ENCODE measurements at regions not wholly inside any gene's neighbourhood (a gene's known extent, or its start where the extent isn't known, plus 50 kb on each side); places are given as distances from the start of the nearest gene placed in this dataset.
"Not testable (repeated sequence)": the region's sequence is repeated elsewhere in the genome, so short reads cannot be mapped to it uniquely, and the experiment has no call there.

DNA sequence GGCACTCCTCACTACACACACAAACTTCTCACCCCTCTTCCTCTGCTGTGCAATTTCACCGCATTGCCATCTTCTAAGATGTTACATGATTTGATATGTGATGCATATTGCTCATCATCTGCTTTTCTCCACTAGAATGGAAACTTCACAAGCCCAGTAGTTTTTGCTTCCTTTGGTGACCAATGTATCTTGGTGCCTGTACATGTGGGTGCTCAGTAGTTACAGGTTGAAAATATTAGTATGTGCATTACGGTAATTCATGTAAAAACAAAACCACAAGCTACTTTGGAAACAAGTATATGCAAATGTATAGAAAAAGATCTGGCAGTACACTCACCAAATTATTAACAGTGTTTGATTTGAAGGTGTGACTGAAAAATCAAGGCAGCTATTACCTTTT lies 522.4 kb downstream of the TTLL7 start:
- not testable (repeated sequence) for H3K4me1 ChIP-seq (ENCODE audit: control insufficient read depth, insufficient read depth, low read length, unreplicated experiment); H2AFZ ChIP-seq (ENCODE audit: low read length, unreplicated experiment); H3K27ac ChIP-seq (ENCODE audit: low read depth, low read length); H3K79me2 ChIP-seq (ENCODE audit: control insufficient read depth, insufficient read depth, low read length, unreplicated experiment); H3K4me3 ChIP-seq (ENCODE audit: low read depth, low read length); H3K36me3 ChIP-seq (ENCODE audit: insufficient read depth, low read length); H3K27me3 ChIP-seq (ENCODE audit: insufficient read depth, low read length)

DNA sequence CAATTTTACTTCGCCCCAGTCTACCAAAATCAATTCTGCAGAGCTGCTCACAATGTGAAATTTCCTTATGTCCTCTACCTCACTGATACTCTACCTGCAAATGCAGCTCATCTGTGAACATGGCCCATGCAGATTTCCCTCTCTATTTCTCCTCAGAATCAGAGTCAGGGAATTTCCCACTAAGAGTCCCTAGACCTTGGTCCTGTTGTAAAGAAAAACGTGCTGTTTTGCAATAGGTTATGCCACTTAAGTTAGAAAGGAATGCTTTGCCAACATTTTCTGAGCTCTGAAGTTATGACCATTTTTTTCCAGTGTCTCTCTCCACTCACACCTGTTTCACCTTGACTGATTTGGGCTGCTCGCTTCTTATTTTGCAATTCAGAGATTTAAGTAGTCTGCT lies 524.0 kb downstream of the TTLL7 start:
- not testable (repeated sequence) for H2AFZ ChIP-seq (ENCODE audit: low read length, unreplicated experiment); H3K79me2 ChIP-seq (ENCODE audit: control insufficient read depth, insufficient read depth, low read length, unreplicated experiment); H3K27ac ChIP-seq (ENCODE audit: low read depth, low read length); H3K4me3 ChIP-seq (ENCODE audit: low read depth, low read length); H3K4me1 ChIP-seq (ENCODE audit: control insufficient read depth, insufficient read depth, low read length, unreplicated experiment); H3K27me3 ChIP-seq (ENCODE audit: insufficient read depth, low read length); H3K36me3 ChIP-seq (ENCODE audit: insufficient read depth, low read length)

DNA sequence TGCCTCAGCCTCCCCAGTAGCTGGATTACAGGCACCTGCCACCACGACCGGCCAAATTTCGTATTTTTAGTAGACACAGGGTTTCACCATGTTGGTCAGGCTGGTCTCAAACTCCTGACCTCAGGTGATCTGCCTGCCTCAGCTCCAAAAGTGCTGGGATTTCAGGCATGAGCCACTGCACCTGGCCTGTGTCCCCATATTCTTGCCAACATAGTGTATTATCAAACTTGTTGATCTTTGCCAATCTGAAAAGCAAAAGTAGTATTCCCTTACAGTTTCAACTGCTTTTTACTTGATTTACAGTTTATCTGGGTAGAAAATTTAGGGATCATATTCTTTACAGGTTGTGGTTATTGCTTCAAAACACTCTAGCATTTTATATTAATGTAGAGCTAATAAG lies 524.9 kb downstream of the TTLL7 start:
- H3K27ac ChIP-seq (ENCODE audit: low read depth, low read length); H3K27me3 ChIP-seq (ENCODE audit: insufficient read depth, low read length); H3K4me1 ChIP-seq (ENCODE audit: control insufficient read depth, insufficient read depth, low read length, unreplicated experiment): not testable (repeated sequence)

DNA sequence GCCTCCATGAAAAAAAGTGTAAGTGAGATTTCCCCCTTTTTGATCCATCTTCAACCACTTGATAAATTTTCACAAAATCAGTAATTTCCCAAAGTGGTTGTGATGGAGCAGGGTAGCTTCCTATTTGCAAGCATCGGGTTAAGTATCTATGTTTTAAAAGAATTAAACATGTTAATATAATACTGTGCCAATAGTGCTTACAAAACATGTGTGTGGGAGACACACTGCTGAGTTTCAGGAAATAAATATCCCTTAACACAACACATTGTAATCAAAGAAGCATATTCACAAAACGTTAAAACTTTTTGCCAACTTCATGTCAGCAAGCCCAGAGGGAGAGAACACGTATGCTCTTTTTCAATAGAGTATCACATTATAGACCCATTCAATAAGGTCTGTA lies 526.9 kb downstream of the TTLL7 start:
- not testable (repeated sequence) for H2AFZ ChIP-seq (ENCODE audit: low read length, unreplicated experiment); H3K27me3 ChIP-seq (ENCODE audit: insufficient read depth, low read length); H3K27ac ChIP-seq (ENCODE audit: low read depth, low read length); H3K4me1 ChIP-seq (ENCODE audit: control insufficient read depth, insufficient read depth, low read length, unreplicated experiment); H3K4me3 ChIP-seq (ENCODE audit: low read depth, low read length); H3K79me2 ChIP-seq (ENCODE audit: control insufficient read depth, insufficient read depth, low read length, unreplicated experiment); H3K36me3 ChIP-seq (ENCODE audit: insufficient read depth, low read length)

More for the DNA sequence above, 524.9 kb downstream of the TTLL7 start:
- H3K36me3 ChIP-seq (ENCODE audit: insufficient read depth, low read length); H3K4me3 ChIP-seq (ENCODE audit: low read depth, low read length); H2AFZ ChIP-seq (ENCODE audit: low read length, unreplicated experiment); H3K79me2 ChIP-seq (ENCODE audit: control insufficient read depth, insufficient read depth, low read length, unreplicated experiment): not testable (repeated sequence)

DNA sequence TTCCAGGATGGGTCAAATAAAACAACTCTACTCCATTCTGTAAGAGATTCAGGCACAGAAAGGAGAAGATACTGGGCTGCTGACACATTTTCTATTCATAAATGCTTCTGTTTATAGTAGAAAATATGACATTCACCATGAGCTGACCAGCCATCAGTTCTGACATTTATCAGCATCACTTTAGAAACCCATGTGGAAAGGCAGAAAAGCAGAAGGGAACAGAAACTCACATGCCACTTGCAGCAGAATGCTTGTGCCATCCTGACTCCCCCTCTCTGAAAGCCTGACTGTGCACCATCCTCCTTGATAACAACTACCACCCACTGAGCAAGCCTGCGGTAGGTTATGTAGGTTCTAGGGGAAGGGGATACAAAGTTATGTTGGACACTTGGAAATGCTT lies 527.7 kb downstream of the TTLL7 start:
- H2AFZ ChIP-seq (ENCODE audit: low read length, unreplicated experiment); H3K27me3 ChIP-seq (ENCODE audit: insufficient read depth, low read length); H3K79me2 ChIP-seq (ENCODE audit: control insufficient read depth, insufficient read depth, low read length, unreplicated experiment); H3K27ac ChIP-seq (ENCODE audit: low read depth, low read length); H3K36me3 ChIP-seq (ENCODE audit: insufficient read depth, low read length); H3K4me3 ChIP-seq (ENCODE audit: low read depth, low read length); H3K4me1 ChIP-seq (ENCODE audit: control insufficient read depth, insufficient read depth, low read length, unreplicated experiment): not testable (repeated sequence)

DNA sequence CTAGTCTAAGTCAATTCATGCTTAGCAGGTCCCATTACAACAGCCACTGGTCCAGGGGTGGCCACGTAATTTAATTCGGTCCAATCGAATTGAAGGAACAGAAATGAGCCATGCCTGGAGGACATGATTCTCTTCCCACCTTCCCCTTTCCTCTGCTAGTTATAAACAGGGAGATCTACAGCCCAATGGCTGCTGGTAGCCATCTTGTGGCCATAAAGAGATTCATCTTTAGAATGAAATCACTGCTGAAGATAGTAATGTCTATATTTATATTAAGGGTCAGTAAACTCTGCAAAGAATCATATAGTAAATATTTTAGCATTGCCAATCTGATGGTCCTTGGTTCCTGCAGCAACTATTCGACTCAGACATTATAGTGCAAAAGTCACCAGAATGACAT lies 530.6 kb downstream of the TTLL7 start:
- H3K79me2 ChIP-seq (ENCODE audit: control insufficient read depth, insufficient read depth, low read length, unreplicated experiment); H3K36me3 ChIP-seq (ENCODE audit: insufficient read depth, low read length); H3K4me3 ChIP-seq (ENCODE audit: low read depth, low read length); H3K27ac ChIP-seq (ENCODE audit: low read depth, low read length); H3K4me1 ChIP-seq (ENCODE audit: control insufficient read depth, insufficient read depth, low read length, unreplicated experiment); H3K27me3 ChIP-seq (ENCODE audit: insufficient read depth, low read length); H2AFZ ChIP-seq (ENCODE audit: low read length, unreplicated experiment): not testable (repeated sequence)

DNA sequence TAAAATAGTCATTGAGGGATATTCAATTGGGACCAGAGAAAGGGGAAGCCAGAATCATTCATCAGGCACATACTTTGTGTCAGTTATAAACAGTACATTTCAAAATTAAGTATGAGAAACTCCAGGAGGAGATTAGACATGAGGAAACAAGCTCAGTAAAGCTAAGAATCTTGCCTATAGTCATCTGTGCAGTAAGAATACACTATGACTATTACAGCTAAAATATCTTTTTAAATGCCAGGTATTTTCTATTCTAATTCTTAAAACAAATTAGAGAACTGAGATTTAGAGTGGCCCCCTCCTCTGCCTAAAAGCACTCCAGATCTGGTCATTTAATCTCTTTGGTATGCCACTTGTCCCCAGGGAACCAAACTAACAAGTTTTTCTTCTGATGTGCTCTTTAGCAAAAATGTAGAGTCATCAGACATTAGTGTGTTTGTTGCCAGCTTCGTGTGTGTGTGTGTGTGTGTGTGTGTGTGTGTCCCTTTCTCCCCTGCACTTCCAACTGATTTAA lies 541.1 kb downstream of the TTLL7 start:
- H3K79me2 ChIP-seq (ENCODE audit: control insufficient read depth, insufficient read depth, low read length, unreplicated experiment); H3K4me3 ChIP-seq (ENCODE audit: low read depth, low read length): not testable (repeated sequence)

DNA sequence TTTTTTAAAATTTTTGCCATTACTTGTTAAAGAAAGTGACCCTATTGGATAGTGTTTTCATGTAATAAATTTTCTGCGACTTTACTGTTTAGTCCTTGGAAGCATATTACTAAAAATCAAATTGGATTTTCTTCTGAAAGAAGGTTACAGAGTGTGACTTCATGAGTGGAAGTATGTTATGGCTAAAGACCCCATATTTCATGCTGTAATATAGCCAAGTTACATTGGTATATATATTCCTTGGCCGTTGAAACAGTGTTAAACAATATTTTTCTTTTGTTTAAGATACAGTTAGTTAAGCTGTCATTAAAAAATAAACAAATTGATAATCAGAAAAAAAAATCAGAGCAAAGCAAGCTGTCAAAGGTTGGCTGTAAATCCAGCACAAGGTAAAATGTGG lies 541.7 kb downstream of the TTLL7 start:
- H3K79me2 ChIP-seq (ENCODE audit: control insufficient read depth, insufficient read depth, low read length, unreplicated experiment); H3K27me3 ChIP-seq (ENCODE audit: insufficient read depth, low read length); H3K27ac ChIP-seq (ENCODE audit: low read depth, low read length); H3K4me1 ChIP-seq (ENCODE audit: control insufficient read depth, insufficient read depth, low read length, unreplicated experiment); H3K4me3 ChIP-seq (ENCODE audit: low read depth, low read length); H3K36me3 ChIP-seq (ENCODE audit: insufficient read depth, low read length); H2AFZ ChIP-seq (ENCODE audit: low read length, unreplicated experiment): not testable (repeated sequence)

More for the DNA sequence above, 541.1 kb downstream of the TTLL7 start:
- not testable (repeated sequence) for H3K27ac ChIP-seq (ENCODE audit: low read depth, low read length); H3K4me1 ChIP-seq (ENCODE audit: control insufficient read depth, insufficient read depth, low read length, unreplicated experiment); H2AFZ ChIP-seq (ENCODE audit: low read length, unreplicated experiment); H3K27me3 ChIP-seq (ENCODE audit: insufficient read depth, low read length); H3K36me3 ChIP-seq (ENCODE audit: insufficient read depth, low read length)

DNA sequence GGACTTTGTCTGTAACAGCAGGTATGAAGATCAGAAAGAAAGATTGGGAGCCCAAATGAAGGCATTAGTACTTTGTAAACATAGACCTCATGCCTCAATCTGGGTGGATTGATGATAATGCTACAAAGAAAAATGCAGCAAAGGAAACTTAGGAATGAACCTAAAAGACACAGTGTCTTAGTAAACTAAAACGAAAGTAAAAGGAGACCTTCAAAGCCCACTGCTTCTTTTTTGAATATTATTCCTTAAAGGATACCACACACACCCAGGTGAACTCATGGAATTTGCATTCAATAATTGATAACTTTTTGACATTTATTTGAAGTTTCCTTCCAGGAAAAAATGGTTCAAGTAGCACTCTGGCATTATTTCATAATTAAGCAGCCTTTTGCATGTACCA lies 543.2 kb downstream of the TTLL7 start:
- not testable (repeated sequence) for H3K79me2 ChIP-seq (ENCODE audit: control insufficient read depth, insufficient read depth, low read length, unreplicated experiment); H2AFZ ChIP-seq (ENCODE audit: low read length, unreplicated experiment); H3K27ac ChIP-seq (ENCODE audit: low read depth, low read length); H3K27me3 ChIP-seq (ENCODE audit: insufficient read depth, low read length); H3K4me1 ChIP-seq (ENCODE audit: control insufficient read depth, insufficient read depth, low read length, unreplicated experiment); H3K36me3 ChIP-seq (ENCODE audit: insufficient read depth, low read length)
- H3K4me3 ChIP-seq (ENCODE audit: low read depth, low read length), result 0 out of 2 replicates have a peak overlapping the region, but pooled peaks have one; percentile 51

DNA sequence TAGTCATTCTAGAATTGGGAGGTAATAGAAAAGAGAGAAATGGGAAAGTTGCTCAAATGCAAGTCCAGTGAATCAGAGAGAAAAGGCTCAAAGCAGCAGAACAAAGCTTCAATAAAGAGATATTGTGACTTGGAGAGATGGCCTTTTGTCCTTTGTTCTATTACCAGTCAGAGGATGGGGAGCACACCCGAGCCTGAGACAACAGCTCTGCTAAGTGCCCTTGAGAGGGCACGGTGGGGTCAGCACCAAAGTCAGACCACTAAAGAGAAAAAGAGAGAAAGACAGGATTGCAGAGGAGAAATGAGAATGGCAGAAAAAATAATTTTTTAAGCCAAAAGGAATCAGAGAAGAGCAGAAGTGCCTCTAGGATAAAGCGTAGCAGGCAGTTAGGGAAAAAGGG lies 553.1 kb downstream of the TTLL7 start:
- H3K27me3 ChIP-seq (ENCODE audit: insufficient read depth, low read length); H2AFZ ChIP-seq (ENCODE audit: low read length, unreplicated experiment); H3K36me3 ChIP-seq (ENCODE audit: insufficient read depth, low read length); H3K79me2 ChIP-seq (ENCODE audit: control insufficient read depth, insufficient read depth, low read length, unreplicated experiment); H3K4me1 ChIP-seq (ENCODE audit: control insufficient read depth, insufficient read depth, low read length, unreplicated experiment); H3K27ac ChIP-seq (ENCODE audit: low read depth, low read length); H3K4me3 ChIP-seq (ENCODE audit: low read depth, low read length): not testable (repeated sequence)

DNA sequence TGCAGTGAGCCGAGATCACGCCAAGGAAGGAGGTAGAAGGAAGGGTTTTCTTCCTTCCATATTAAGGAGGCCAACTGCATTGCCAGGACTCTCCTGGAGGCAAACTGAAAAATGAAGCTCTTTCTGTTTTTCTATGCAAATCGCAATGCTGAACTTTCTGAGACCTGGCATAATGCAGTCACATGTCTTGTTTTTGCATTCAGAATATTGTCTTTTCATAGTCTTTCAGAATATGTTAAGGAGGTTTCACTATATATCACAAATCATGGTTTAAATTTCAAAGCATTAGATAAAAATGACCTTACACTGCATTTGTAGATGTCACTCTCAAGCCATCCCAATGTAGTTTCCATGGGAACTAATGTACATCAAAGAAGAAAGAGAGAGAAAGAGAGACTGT lies 556.5 kb downstream of the TTLL7 start:
- not testable (repeated sequence) for H3K36me3 ChIP-seq (ENCODE audit: insufficient read depth, low read length); H2AFZ ChIP-seq (ENCODE audit: low read length, unreplicated experiment); H3K27ac ChIP-seq (ENCODE audit: low read depth, low read length); H3K4me1 ChIP-seq (ENCODE audit: control insufficient read depth, insufficient read depth, low read length, unreplicated experiment); H3K4me3 ChIP-seq (ENCODE audit: low read depth, low read length); H3K79me2 ChIP-seq (ENCODE audit: control insufficient read depth, insufficient read depth, low read length, unreplicated experiment); H3K27me3 ChIP-seq (ENCODE audit: insufficient read depth, low read length)

DNA sequence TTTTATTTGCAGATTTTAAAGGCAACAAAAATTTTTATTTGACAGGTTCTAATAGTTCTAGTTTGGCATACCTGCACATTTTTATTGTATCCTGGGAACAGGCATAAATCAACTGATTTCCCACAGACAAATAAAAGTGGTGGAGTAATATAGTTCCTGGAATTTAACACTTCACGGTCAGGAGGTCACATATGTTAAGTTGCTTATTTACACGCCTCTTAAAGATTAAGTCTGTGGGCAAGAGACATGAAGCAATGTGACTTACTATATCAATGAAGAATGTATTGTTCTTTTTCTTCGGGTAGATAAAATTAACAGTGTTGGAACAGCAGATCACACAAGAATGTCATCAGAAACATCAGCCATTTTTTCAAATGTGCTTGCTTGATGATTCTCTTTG lies 558.3 kb downstream of the TTLL7 start:
- H3K36me3 ChIP-seq (ENCODE audit: insufficient read depth, low read length); H3K27ac ChIP-seq (ENCODE audit: low read depth, low read length); H3K79me2 ChIP-seq (ENCODE audit: control insufficient read depth, insufficient read depth, low read length, unreplicated experiment); H3K27me3 ChIP-seq (ENCODE audit: insufficient read depth, low read length); H2AFZ ChIP-seq (ENCODE audit: low read length, unreplicated experiment); H3K4me1 ChIP-seq (ENCODE audit: control insufficient read depth, insufficient read depth, low read length, unreplicated experiment); H3K4me3 ChIP-seq (ENCODE audit: low read depth, low read length): not testable (repeated sequence)

Data from ACC112 (cell line).